ENCODE measurements at regions not wholly inside any gene's neighbourhood (a gene's known extent, or its start where the extent isn't known, plus 50 kb on each side); places are given as distances from the start of the nearest gene placed in this dataset.

GRCh38 chr18:64678048-64678447 is 529.2 kb upstream of the LINC00305 start:
- TF ChIP-seq CTCF (IDR thresholded peaks at IDR 0.05; ENCODE audit: insufficient read depth, low read length, poor library complexity, severe bottlenecking) (no peak), EZH2phosphoT487 (conservative IDR thresholded peaks at IDR 0.05; ENCODE audit: low read length) (no peak)

Data from SU-DHL-6 (cell line).